ENCODE measurements at regions not wholly inside any gene's neighbourhood (a gene's known extent, or its start where the extent isn't known, plus 50 kb on each side); places are given as distances from the start of the nearest gene placed in this dataset.

DNA sequence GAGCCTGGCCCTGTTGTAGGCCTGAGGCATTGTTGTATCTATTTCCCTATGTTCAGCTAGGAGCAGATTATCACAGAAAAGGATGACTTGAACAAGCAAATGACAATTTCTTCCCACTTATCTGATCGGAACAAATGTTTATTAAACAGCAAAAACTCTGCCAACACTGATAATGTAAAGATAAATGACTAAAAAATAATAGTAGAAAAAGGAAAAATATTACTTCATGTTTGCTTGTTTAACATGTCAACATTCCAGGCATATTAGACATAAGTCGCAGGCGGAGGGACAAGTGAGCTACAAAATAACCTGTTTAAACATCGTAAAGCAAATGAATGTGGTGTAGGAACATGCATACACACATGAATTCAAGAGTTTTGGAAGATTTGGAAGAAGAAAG lies 257.9 kb downstream of the TMX3 start:
- Histone ChIP-seq H3K18ac (ENCODE audit: extremely low read depth, low read length) (no peak overlapping the region), H2BK120ac (replicated peaks; ENCODE audit: low read depth, low read length) (no peak overlapping the region), H3K36me3 (ENCODE audit: control insufficient read depth in 2 of 4, insufficient read depth in 4 of 4, low read length in 3 of 4) (no peaks in the 10 kb centered on the region), H4K20me1 (replicated peaks in 1 of 2; ENCODE audit: control insufficient read depth in 1 of 2, insufficient read depth in 2 of 2, low read length in 2 of 2) (no peaks in the 10 kb centered on the region), H2AK5ac (ENCODE audit: low read depth, low read length) (no peak overlapping the region), H2BK12ac (ENCODE audit: low read depth, low read length) (no peak overlapping the region), H3K27ac (ENCODE audit: low read depth, low read length) (no peak overlapping the region), H4K8ac (ENCODE audit: extremely low read depth, insufficient read depth, low read length) (no peak overlapping the region), H3K4me1 (replicated peaks in 1 of 4; ENCODE audit: control insufficient read depth in 3 of 4, insufficient read depth in 4 of 4, low read length in 3 of 4) (no peaks in the 10 kb centered on the region), H3K9me3 (ENCODE audit: insufficient read depth in 2 of 2, low read depth in 1 of 2, low read length in 1 of 2) (no peaks in the 10 kb centered on the region), H3K56ac (replicated peaks; ENCODE audit: insufficient read length, low read depth, low read length) (no peak overlapping the region), H2AFZ (ENCODE audit: low read length) (peak overlapping the region; percentile 85; the same call in 1 of the 2 replicates), H4K5ac (ENCODE audit: insufficient read length, low read depth, low read length) (no peak overlapping the region), H3K79me2 (ENCODE audit: control insufficient read depth in 1 of 2, insufficient read depth in 2 of 2, low read length in 2 of 2) (no peaks in the 10 kb centered on the region), H3K4me3 (ENCODE audit: extremely low read depth in 1 of 4, insufficient read depth in 2 of 4, low read depth in 3 of 4, low read length in 4 of 4) (no peak overlapping the region), H3K23me2 (ENCODE audit: low read depth, low read length) (no peaks in the 10 kb centered on the region), H3K9ac (replicated peaks in 1 of 4; ENCODE audit: extremely low read depth in 1 of 4, low read depth in 3 of 4, low read length in 3 of 4) (no peak overlapping the region), H4K91ac (replicated peaks; ENCODE audit: insufficient read length, low read length) (no peak overlapping the region), H3K27me3 (replicated peaks in 1 of 4; ENCODE audit: control insufficient read depth in 3 of 4, extremely low read depth in 1 of 4, insufficient read depth in 3 of 4, low read length in 3 of 4) (no peaks in the 10 kb centered on the region), H3K23ac (ENCODE audit: insufficient read length) (no peak overlapping the region), H2BK20ac (ENCODE audit: low read length) (no peak overlapping the region), H2BK5ac (ENCODE audit: low read depth, low read length) (no peak overlapping the region), H2BK15ac (ENCODE audit: low read length) (no peak overlapping the region), H3K4me2 (ENCODE audit: insufficient read depth in 1 of 2, low read depth in 2 of 2, low read length in 2 of 2) (no peak overlapping the region), H3K14ac (ENCODE audit: insufficient read length) (no peak overlapping the region), H3K79me1 (ENCODE audit: low read depth, low read length) (no peaks in the 10 kb centered on the region), H3K4ac (replicated peaks; ENCODE audit: insufficient read length, low read depth, low read length) (no peak overlapping the region)
- CTCF ChIA-PET (ENCODE audit: partially characterized antibody) = no interaction called here
- DNase-seq (ENCODE audit: low read depth in 1 of 2, low spot score in 2 of 2) = no peak
- TF ChIP-seq CHD2 (IDR thresholded peaks at IDR 0.05; ENCODE audit: low read length) (no peak), ZNF274 (IDR thresholded peaks at IDR 0.05; ENCODE audit: borderline replicate concordance, extremely low read depth, low read length) (no peak), SIX5 (IDR thresholded peaks at IDR 0.05; ENCODE audit: low read depth, low read length) (no peak), TBP (IDR thresholded peaks at IDR 0.05; ENCODE audit: low read depth, low read length) (no peak), TCF12 (IDR thresholded peaks at IDR 0.05; ENCODE audit: low read depth, low read length) (no peak)
- WGBS, 2 experiments (ENCODE audit: extremely low coverage in 1 of 2, insufficient coverage in 1 of 2, insufficient read length in 1 of 2, insufficient replicate concordance in 2 of 2, low coverage in 1 of 2, low lambda C conversion rate in 2 of 2, missing lambda C conversion rate in 1 of 2) = 98% methylated on average over 4 of the region's 4 CpGs; no CpG with 5 or more reads in 1 of the 2 experiments
- no peak for FAIRE-seq
- POLR2A ChIA-PET (ENCODE audit: partially characterized antibody) = no interaction called here
